Smooth muscle cell (in vitro differentiated cells): ENCODE measurements at regions not wholly inside any gene's neighbourhood (a gene's known extent, or its start where the extent isn't known, plus 50 kb on each side); places are given as distances from the start of the nearest gene placed in this dataset.

ENCODE experiments used
- DNase-seq: peaks from one replicate; lab custom pipeline; 2025; ENCODE audit not compliant: unreplicated experiment; lab: John Stamatoyannopoulos, UW
- H2AFZ ChIP-seq: fragments of 200-600 bp; sonication (generic); 2 replicates; pipeline ENCODE4 v1.6.0; 2016; ENCODE audit warnings: antibody characterized with exemption, low read depth, mild to moderate bottlenecking
- H3F3A ChIP-seq: fragments of 200-600 bp; sonication (generic); 2 replicates; pipeline ENCODE4 v1.6.0; 2017; ENCODE audit warnings: antibody characterized with exemption, low read depth
- H3K27ac ChIP-seq: fragments of 200-600 bp; sonication (generic); 2 replicates; pipeline ENCODE4 v1.5.1; 2016; ENCODE audit warnings: low read depth, mild to moderate bottlenecking
- H3K27me3 ChIP-seq: fragments of 200-600 bp; sonication (generic); 2 replicates; pipeline ENCODE4 v1.6.1; 2016; ENCODE audit warnings: low read depth, mild to moderate bottlenecking
- H3K36me3 ChIP-seq: fragments of 200-600 bp; sonication (generic); 2 replicates; pipeline ENCODE4 v1.5.1; 2016; ENCODE audit warnings: low read depth
- H3K4me1 ChIP-seq: fragments of 200-600 bp; sonication (generic); 2 replicates; pipeline ENCODE4 v1.5.1; 2016; ENCODE audit warnings: low read depth
- H3K4me2 ChIP-seq: fragments of 200-600 bp; sonication (generic); 2 replicates; pipeline ENCODE4 v1.6.0; 2016; ENCODE audit warnings: mild to moderate bottlenecking
- H3K4me3 ChIP-seq: fragments of 200-600 bp; sonication (generic); 2 replicates; pipeline ENCODE4 v1.5.1; 2016; ENCODE audit warnings: mild to moderate bottlenecking
- H3K79me2 ChIP-seq: fragments of 200-600 bp; sonication (generic); 2 replicates; pipeline ENCODE4 v1.6.0; 2016; ENCODE audit warnings: low read depth, mild to moderate bottlenecking
- H3K9ac ChIP-seq: fragments of 200-600 bp; sonication (generic); 2 replicates; pipeline ENCODE4 v1.6.0; 2016; ENCODE audit warnings: low read depth
- H3K9me3 ChIP-seq: fragments of 200-600 bp; sonication (generic); replicated peaks from 2 replicates; pipeline ENCODE4 v1.5.1; 2016; ENCODE audit warnings: low read depth
- H4K20me1 ChIP-seq: fragments of 200-600 bp; sonication (generic); 2 replicates; pipeline ENCODE4 v1.6.0; 2016; ENCODE audit warnings: low read depth
- CTCF ChIP-seq: fragments of 200-600 bp; sonication (generic); IDR thresholded peaks from 2 replicates; pipeline ENCODE4 v1.5.1; 2017; ENCODE audit warnings: borderline replicate concordance, mild to moderate bottlenecking, antibody characterized with exemption; ENCODE audit not compliant: insufficient read depth, poor library complexity, severe bottlenecking
- WGBS: methylation state at CpG from one replicate; pipeline ENCODE4 v1.1.7; 2016; ENCODE audit warnings: low lambda C conversion rate; 5-methylcytosine and 5-hydroxymethylcytosine counted together

- Histone ChIP-seq H3F3A (no peaks in the 10 kb centered on the region), H3K27ac (no peak overlapping the region), H2AFZ (no peak overlapping the region), H3K36me3 (no peaks in the 10 kb centered on the region), H3K9ac (no peak overlapping the region), H3K4me2 (no peak overlapping the region), H3K4me1 (peaks cover 7% of the 10 kb centered on the region), H3K27me3 (no peaks in the 10 kb centered on the region), H3K79me2 (no peaks in the 10 kb centered on the region), H4K20me1 (no peaks in the 10 kb centered on the region), H3K9me3 (no peaks in the 10 kb centered on the region), H3K4me3 (no peak overlapping the region)
- no peak for TF ChIP-seq CTCF
- DNase-seq, result no peak
Observed at GRCh38 chr9:81767921-81768320, 78.6 kb upstream of the TLE1 start.

GRCh38 chr9:81771571-81771970 is 82.2 kb upstream of the TLE1 start:
- DNase-seq, result no peak

GRCh38 chr9:81772144-81772543 is 82.8 kb upstream of the TLE1 start:
- Histone ChIP-seq H3K9me3 (no peaks in the 10 kb centered on the region), H2AFZ (no peak overlapping the region), H3F3A (no peaks in the 10 kb centered on the region), H3K27me3 (no peaks in the 10 kb centered on the region), H4K20me1 (no peaks in the 10 kb centered on the region), H3K36me3 (no peaks in the 10 kb centered on the region), H3K4me1 (peaks cover 7% of the 10 kb centered on the region), H3K4me2 (peak overlapping the region; percentile 64), H3K4me3 (no peak overlapping the region), H3K79me2 (no peaks in the 10 kb centered on the region), H3K27ac (peak overlapping the region; percentile 81), H3K9ac (no peak overlapping the region)
- DNase-seq, result no peak
- 16% methylated on average over 1 of the region's 1 CpG for WGBS
- no peak for TF ChIP-seq CTCF

More at GRCh38 chr9:81771571-81771970, 82.2 kb upstream of the TLE1 start:
- Histone ChIP-seq H3F3A (no peaks in the 10 kb centered on the region), H3K36me3 (no peaks in the 10 kb centered on the region), H3K9me3 (no peaks in the 10 kb centered on the region), H3K79me2 (no peaks in the 10 kb centered on the region), H3K27me3 (no peaks in the 10 kb centered on the region), H2AFZ (no peak overlapping the region), H4K20me1 (no peaks in the 10 kb centered on the region), H3K27ac (peak overlapping the region; percentile 81), H3K4me3 (no peak overlapping the region), H3K4me1 (peaks cover 7% of the 10 kb centered on the region), H3K4me2 (peak overlapping the region; percentile 64), H3K9ac (no peak overlapping the region)
- TF ChIP-seq CTCF, result no peak
- WGBS, result 26% methylated on average over 4 of the region's 4 CpGs

- no peak overlapping the region for H3K4me2 ChIP-seq
- H3K27me3 ChIP-seq, result no peaks in the 10 kb centered on the region
- H3K79me2 ChIP-seq, result no peaks in the 10 kb centered on the region
- no peak overlapping the region for H3K4me3 ChIP-seq
- no peak for TF ChIP-seq CTCF
- H3K4me1 ChIP-seq, result peaks cover 7% of the 10 kb centered on the region
- no peak overlapping the region for H2AFZ ChIP-seq
- no peaks in the 10 kb centered on the region for H3F3A ChIP-seq
- H4K20me1 ChIP-seq, result no peaks in the 10 kb centered on the region
- 89% methylated on average over 1 of the region's 1 CpG for WGBS
- H3K27ac ChIP-seq, result no peak overlapping the region
- no peaks in the 10 kb centered on the region for H3K36me3 ChIP-seq
- no peaks in the 10 kb centered on the region for H3K9me3 ChIP-seq
- no peak overlapping the region for H3K9ac ChIP-seq
- no peak for DNase-seq
Observed at GRCh38 chr9:81776390-81776789, 87.0 kb upstream of the TLE1 start.
